ENCODE measurements at regions not wholly inside any gene's neighbourhood (a gene's known extent, or its start where the extent isn't known, plus 50 kb on each side); places are given as distances from the start of the nearest gene placed in this dataset.

GRCh38 chr16:73298562-73298961 lies 250.6 kb upstream of the ZFHX3 start:
- TF ChIP-seq, protein P1, sequence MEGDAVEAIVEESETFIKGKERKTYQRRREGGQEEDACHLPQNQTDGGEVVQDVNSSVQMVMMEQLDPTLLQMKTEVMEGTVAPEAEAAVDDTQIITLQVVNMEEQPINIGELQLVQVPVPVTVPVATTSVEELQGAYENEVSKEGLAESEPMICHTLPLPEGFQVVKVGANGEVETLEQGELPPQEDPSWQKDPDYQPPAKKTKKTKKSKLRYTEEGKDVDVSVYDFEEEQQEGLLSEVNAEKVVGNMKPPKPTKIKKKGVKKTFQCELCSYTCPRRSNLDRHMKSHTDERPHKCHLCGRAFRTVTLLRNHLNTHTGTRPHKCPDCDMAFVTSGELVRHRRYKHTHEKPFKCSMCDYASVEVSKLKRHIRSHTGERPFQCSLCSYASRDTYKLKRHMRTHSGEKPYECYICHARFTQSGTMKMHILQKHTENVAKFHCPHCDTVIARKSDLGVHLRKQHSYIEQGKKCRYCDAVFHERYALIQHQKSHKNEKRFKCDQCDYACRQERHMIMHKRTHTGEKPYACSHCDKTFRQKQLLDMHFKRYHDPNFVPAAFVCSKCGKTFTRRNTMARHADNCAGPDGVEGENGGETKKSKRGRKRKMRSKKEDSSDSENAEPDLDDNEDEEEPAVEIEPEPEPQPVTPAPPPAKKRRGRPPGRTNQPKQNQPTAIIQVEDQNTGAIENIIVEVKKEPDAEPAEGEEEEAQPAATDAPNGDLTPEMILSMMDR (IDR thresholded peaks at IDR 0.05; ENCODE audit: extremely low read depth, insufficient read depth, missing control alignments), result no peak
- in situ Hi-C loops (cut with MboI; ENCODE audit: low pct_unique_long_range_greater_than_20kb, low sequenced_read_pairs, unreplicated experiment), result no loop called here
- no peak for DNase-seq (ENCODE audit: low spot score)

GRCh38 chr16:73290258-73290657 lies 242.3 kb upstream of the ZFHX3 start:
- TF ChIP-seq, protein P1 (IDR thresholded peaks at IDR 0.05; ENCODE audit: extremely low read depth, insufficient read depth, missing control alignments), result no peak
- in situ Hi-C loops (cut with MboI; ENCODE audit: low pct_unique_long_range_greater_than_20kb, low sequenced_read_pairs, unreplicated experiment), result no loop called here
- DNase-seq (ENCODE audit: low spot score), result no peak

DNA sequence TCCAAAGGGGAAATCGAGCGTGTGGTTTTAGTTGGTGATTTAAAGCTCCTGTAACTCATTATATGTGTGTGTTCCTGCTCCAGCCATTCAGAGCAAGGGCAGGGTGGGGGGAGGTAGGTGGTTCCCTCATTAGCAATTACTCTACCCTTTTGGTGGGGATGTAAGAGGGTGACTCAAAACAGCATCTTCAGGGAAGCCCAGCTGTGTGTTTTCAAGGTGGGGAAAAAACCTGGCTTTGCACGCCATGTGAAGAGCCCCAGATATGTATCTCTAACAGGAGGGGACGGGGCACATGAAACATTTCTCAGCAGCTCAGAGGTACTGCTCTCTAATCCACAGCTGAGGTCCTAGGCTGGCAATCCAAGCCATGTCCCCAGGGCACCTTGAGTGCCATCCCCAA lies 241.3 kb upstream of the ZFHX3 start:
- TF ChIP-seq, protein P1 (IDR thresholded peaks at IDR 0.05; ENCODE audit: extremely low read depth, insufficient read depth, missing control alignments), result no peak
- DNase-seq (ENCODE audit: low spot score), result peak; percentile 68
- in situ Hi-C loops (cut with MboI; ENCODE audit: low pct_unique_long_range_greater_than_20kb, low sequenced_read_pairs, unreplicated experiment), result no loop called here

DNA sequence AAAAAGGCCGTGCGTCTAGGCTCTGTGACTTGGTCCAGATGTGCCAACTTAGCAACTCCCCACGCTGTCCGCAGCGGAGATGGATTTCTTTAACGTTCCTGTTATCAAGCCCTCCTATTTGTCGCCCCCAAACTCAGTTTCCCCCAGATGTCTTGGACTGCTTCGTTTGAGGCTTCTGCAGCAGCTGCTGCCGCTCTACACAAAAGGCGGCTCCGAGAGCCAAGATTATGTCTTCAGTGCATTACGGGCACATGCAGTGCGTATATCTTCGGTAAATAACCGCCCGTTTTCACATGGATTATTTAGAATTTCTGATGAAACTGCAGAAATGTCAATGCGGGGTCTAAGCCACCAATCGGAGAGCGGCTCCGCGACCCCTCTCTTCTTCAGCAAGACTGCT lies 240.6 kb upstream of the ZFHX3 start:
- TF ChIP-seq, protein P1 (IDR thresholded peaks at IDR 0.05; ENCODE audit: extremely low read depth, insufficient read depth, missing control alignments), result no peak
- in situ Hi-C loops (cut with MboI; ENCODE audit: low pct_unique_long_range_greater_than_20kb, low sequenced_read_pairs, unreplicated experiment), result no loop called here
- no peak for DNase-seq (ENCODE audit: low spot score)

DNA sequence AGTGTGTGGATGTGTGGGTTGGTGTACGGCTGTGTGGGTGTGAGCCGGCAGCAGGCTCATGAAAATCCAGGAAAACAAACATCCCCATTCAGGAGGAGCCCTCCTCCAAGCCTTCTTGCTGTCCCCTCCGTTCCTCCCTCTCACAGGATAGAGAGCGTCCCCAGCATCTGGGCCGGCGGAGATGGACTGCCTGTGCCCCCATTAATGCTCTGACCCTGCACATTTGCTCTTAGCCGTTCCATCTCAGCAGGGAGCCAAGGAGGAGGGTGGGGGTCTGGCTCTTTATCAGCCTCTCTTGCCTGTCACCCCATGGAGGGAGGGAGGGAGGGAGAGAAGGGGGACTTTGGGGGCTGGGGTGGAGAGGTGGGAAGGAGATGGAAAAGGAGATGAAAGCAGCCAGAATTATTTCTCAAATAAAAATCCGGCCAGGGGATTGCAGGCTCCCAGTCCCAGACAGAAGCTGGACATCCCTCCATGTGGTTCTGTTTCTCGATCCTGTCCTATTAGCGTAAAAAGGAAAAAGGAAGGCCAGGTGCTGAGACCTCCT lies 240.0 kb upstream of the ZFHX3 start:
- TF ChIP-seq, protein P1 (IDR thresholded peaks at IDR 0.05; ENCODE audit: extremely low read depth, insufficient read depth, missing control alignments), result no peak
- no peak for DNase-seq (ENCODE audit: low spot score)
- in situ Hi-C loops (cut with MboI; ENCODE audit: low pct_unique_long_range_greater_than_20kb, low sequenced_read_pairs, unreplicated experiment), result no loop called here

DNA sequence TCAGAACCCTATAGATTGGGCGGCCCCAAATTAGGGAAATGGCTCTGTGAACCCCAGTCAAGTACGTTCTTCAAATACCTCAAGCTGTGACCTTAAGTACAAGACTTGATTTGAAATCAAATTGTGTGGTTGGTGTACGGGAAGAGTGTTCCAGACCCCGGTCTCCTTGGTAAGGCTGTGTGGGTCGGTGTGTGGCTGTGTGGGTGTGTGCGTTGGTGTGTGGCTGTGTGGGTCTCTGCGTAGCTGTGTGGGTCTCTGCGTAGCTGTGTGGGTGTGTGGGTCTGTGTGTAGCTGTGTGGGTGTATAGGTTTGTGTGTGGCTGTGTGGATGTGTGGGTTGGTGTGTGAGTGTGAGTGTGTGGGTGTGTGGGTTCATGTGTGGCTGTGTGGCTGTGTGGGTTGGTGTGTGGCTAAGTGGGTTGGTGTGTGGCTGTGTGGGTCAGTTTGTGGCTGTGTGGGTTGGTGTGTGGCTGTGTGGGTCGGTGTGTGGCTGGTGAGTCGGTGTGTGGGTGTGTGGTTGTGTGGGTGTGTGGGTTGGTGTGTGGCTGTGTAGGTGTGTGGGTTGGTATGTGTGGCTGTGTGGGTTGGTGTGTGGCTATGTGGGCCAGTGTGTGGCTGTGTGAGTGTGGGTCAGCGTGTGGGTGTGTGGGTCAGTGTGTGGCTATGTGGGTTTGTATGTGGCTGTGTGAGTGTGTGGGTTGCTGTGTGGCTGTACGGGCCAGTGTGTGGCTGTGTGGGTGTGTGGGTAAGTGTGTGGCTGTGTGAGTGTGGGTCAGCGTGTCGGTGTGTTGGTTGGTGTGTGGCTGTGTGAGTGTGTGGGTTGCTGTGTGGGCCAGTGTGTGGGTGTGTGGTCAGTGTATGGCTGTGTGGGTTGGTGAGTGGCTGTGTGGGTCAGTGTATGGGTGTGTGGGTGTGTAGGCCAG lies 238.7 kb upstream of the ZFHX3 start:
- in situ Hi-C loops (cut with MboI; ENCODE audit: low pct_unique_long_range_greater_than_20kb, low sequenced_read_pairs, unreplicated experiment), result no loop called here
- no peak for DNase-seq (ENCODE audit: low spot score)
- TF ChIP-seq, protein P1 (IDR thresholded peaks at IDR 0.05; ENCODE audit: extremely low read depth, insufficient read depth, missing control alignments), result no peak

Data from GM13977 (cell line).